ENCODE measurements at regions not wholly inside any gene's neighbourhood (a gene's known extent, or its start where the extent isn't known, plus 50 kb on each side); places are given as distances from the start of the nearest gene placed in this dataset.
"Not testable (repeated sequence)": the region's sequence is repeated elsewhere in the genome, so short reads cannot be mapped to it uniquely, and the experiment has no call there.

- Mint-ChIP-seq H3K27ac (no peak overlapping the region), H3K9me3 (peaks cover 2 to 6% of the 10 kb centered on the region in 2 donors), H3K27me3 (ENCODE audit: low read depth in 2 of 2) (no peaks in the 10 kb centered on the region), H3K4me3 (no peak overlapping the region), H3K4me1 (no peaks in the 10 kb centered on the region), H3K36me3 (no peaks in the 10 kb centered on the region)
- Histone ChIP-seq H3K27ac (ENCODE audit: low read length) (no peak overlapping the region), H3K27me3 (ENCODE audit: control insufficient read depth, insufficient read depth, low read length) (no peaks in the 10 kb centered on the region), H3K36me3 (ENCODE audit: control insufficient read depth, insufficient read depth, low read length) (no peaks in the 10 kb centered on the region), H3K4me1 (ENCODE audit: control insufficient read depth, insufficient read depth, low read length) (no peaks in the 10 kb centered on the region), H3K9me3 (ENCODE audit: control insufficient read depth, insufficient read depth, low read length) (no peaks in the 10 kb centered on the region), H3K4me3 (ENCODE audit: low read length) (no peak overlapping the region)
- TF ChIP-seq CTCF (IDR thresholded peaks at IDR 0.05): no peak
- intact Hi-C loops (cut with micrococcal nuclease): no loop called here
- DNase-seq: no peak
- ATAC-seq: no peak
These were observed 80.2 kb downstream of the TDRD15 start for GRCh38 chr2:21203976-21204375.

GRCh38 chr2:21214085-21214484 is 90.3 kb downstream of the TDRD15 start:
- intact Hi-C loops (cut with micrococcal nuclease); H3K27ac ChIP-seq (ENCODE audit: low read length); H3K4me1 Mint-ChIP-seq; DNase-seq; H3K4me1 ChIP-seq (ENCODE audit: control insufficient read depth, insufficient read depth, low read length); H3K9me3 Mint-ChIP-seq; H3K4me3 Mint-ChIP-seq; H3K36me3 Mint-ChIP-seq; H3K27me3 ChIP-seq (ENCODE audit: control insufficient read depth, insufficient read depth, low read length); H3K4me3 ChIP-seq (ENCODE audit: low read length); H3K27me3 Mint-ChIP-seq (ENCODE audit: low read depth in 2 of 2); H3K9me3 ChIP-seq (ENCODE audit: control insufficient read depth, insufficient read depth, low read length); H3K36me3 ChIP-seq (ENCODE audit: control insufficient read depth, insufficient read depth, low read length); H3K27ac Mint-ChIP-seq; ATAC-seq: not testable (repeated sequence)
- WGBS (ENCODE audit: insufficient coverage): 95% methylated on average over 9 of the region's 10 CpGs

GRCh38 chr2:21217442-21217841 is 93.7 kb downstream of the TDRD15 start:
- Histone ChIP-seq H3K4me3 (ENCODE audit: low read length) (no peak overlapping the region), H3K27me3 (ENCODE audit: control insufficient read depth, insufficient read depth, low read length) (no peaks in the 10 kb centered on the region), H3K27ac (ENCODE audit: low read length) (no peak overlapping the region), H3K4me1 (ENCODE audit: control insufficient read depth, insufficient read depth, low read length) (no peaks in the 10 kb centered on the region), H3K36me3 (ENCODE audit: control insufficient read depth, insufficient read depth, low read length) (no peaks in the 10 kb centered on the region), H3K9me3 (ENCODE audit: control insufficient read depth, insufficient read depth, low read length) (no peaks in the 10 kb centered on the region)
- no peak for TF ChIP-seq CTCF (IDR thresholded peaks at IDR 0.05)
- H3K4me1 Mint-ChIP-seq: no peaks in the 10 kb centered on the region
- no peak overlapping the region for H3K27ac Mint-ChIP-seq
- no peaks in the 10 kb centered on the region for H3K36me3 Mint-ChIP-seq
- no peaks in the 10 kb centered on the region for H3K27me3 Mint-ChIP-seq (ENCODE audit: low read depth in 2 of 2)
- H3K9me3 Mint-ChIP-seq: peaks cover 7% of the 10 kb centered on the region in 2 donors
- intact Hi-C loops (cut with micrococcal nuclease): no loop called here
- H3K4me3 Mint-ChIP-seq: no peak overlapping the region
- ATAC-seq (no peak), DNase-seq (no peak)

GRCh38 chr2:21220930-21221329 is 97.2 kb downstream of the TDRD15 start:
- no peaks in the 10 kb centered on the region for H3K27me3 ChIP-seq (ENCODE audit: control insufficient read depth, insufficient read depth, low read length)

More at GRCh38 chr2:21220930-21221329, 97.2 kb downstream of the TDRD15 start:
- intact Hi-C loops (cut with micrococcal nuclease): no loop called here
- TF ChIP-seq CTCF (IDR thresholded peaks at IDR 0.05): no peak
- Mint-ChIP-seq H3K27ac (no peak overlapping the region), H3K36me3 (no peaks in the 10 kb centered on the region), H3K4me3 (no peak overlapping the region), H3K27me3 (ENCODE audit: low read depth in 2 of 2) (no peaks in the 10 kb centered on the region), H3K4me1 (no peaks in the 10 kb centered on the region), H3K9me3 (peaks cover 4 to 6% of the 10 kb centered on the region in 2 donors)
- H3K27ac ChIP-seq (ENCODE audit: low read length): no peak overlapping the region
- H3K4me3 ChIP-seq (ENCODE audit: low read length): no peak overlapping the region
- no CpG with 5 or more reads among the region's 1 CpG for WGBS (ENCODE audit: insufficient coverage)
- H3K9me3 ChIP-seq (ENCODE audit: control insufficient read depth, insufficient read depth, low read length): no peaks in the 10 kb centered on the region
- no peak for ATAC-seq
- DNase-seq: no peak
- H3K4me1 ChIP-seq (ENCODE audit: control insufficient read depth, insufficient read depth, low read length): no peaks in the 10 kb centered on the region
- H3K36me3 ChIP-seq (ENCODE audit: control insufficient read depth, insufficient read depth, low read length): no peaks in the 10 kb centered on the region
